CD14-positive monocyte (primary cell): ENCODE measurements at regions not wholly inside any gene's neighbourhood (a gene's known extent, or its start where the extent isn't known, plus 50 kb on each side); places are given as distances from the start of the nearest gene placed in this dataset.

ENCODE experiments used
- DNase-seq, 3 donors: peaks; one replicate each; pipeline ENCODE4 v3.0.0-alpha.2; 2011 to 2022
- H2AFZ ChIP-seq: 2 replicates; pipeline ENCODE4 v1.6.0; 2012; ENCODE audit warnings: mild to moderate bottlenecking, low read depth, low read length, inconsistent platforms; ENCODE audit not compliant: insufficient read depth, poor library complexity, severe bottlenecking
- H3K27ac ChIP-seq, 2 donors: 1 replicate in 1 of 2; 2 replicates in 1 of 2; pipeline ENCODE4 v1.5.1; 2012 to 2013; ENCODE audit warnings: low read length in 2 of 2, control low read depth in 1 of 2, inconsistent platforms in 1 of 2, low read depth in 1 of 2, mild to moderate bottlenecking in 1 of 2
- H3K27me3 ChIP-seq, 2 donors: one replicate each; pipeline versions ENCODE4 v1.6.0 to v1.6.1; 2011 to 2013; ENCODE audit warnings: low read length in 2 of 2; ENCODE audit not compliant: control insufficient read depth in 2 of 2, insufficient read depth in 2 of 2
- H3K36me3 ChIP-seq, 2 donors: replicated peaks in 1 of 2; 1 replicate in 1 of 2; 2 replicates in 1 of 2; pipeline versions ENCODE4 v1.5.1 to v1.6.1; 2012 to 2013; ENCODE audit warnings: low read length in 2 of 2, control low read depth in 1 of 2, inconsistent platforms in 1 of 2, mild to moderate bottlenecking in 1 of 2; ENCODE audit not compliant: insufficient read depth in 2 of 2, control insufficient read depth in 1 of 2
- H3K4me1 ChIP-seq, 2 donors: 1 replicate in 1 of 2; 2 replicates in 1 of 2; pipeline versions ENCODE4 v1.5.1 to v1.6.1; 2012 to 2013; ENCODE audit warnings: low read length in 2 of 2, control low read depth in 1 of 2, inconsistent platforms in 1 of 2, mild to moderate bottlenecking in 1 of 2, moderate library complexity in 1 of 2; ENCODE audit not compliant: insufficient read depth in 2 of 2, control insufficient read depth in 1 of 2
- H3K4me2 ChIP-seq: replicated peaks from 2 replicates; pipeline ENCODE3; 2012; ENCODE audit warnings: low read length, moderate library complexity, mild to moderate bottlenecking; ENCODE audit not compliant: poor library complexity, severe bottlenecking; ENCODE audit errors: extremely low read depth
- H3K4me3 ChIP-seq, 3 experiments: fragments of 200-600 bp in 1 of 3; sonication (generic) in 1 of 3; replicated peaks in 1 of 3; 1 replicate in 2 of 3; 2 replicates in 1 of 3; pipeline ENCODE4 v1.5.1; 2011 to 2013; ENCODE audit warnings: low read length in 3 of 3, mild to moderate bottlenecking in 3 of 3, control low read depth in 2 of 3, low read depth in 2 of 3, inconsistent platforms in 1 of 3, moderate library complexity in 1 of 3
- H3K79me2 ChIP-seq: 2 replicates; pipeline ENCODE4 v1.6.0; 2012; ENCODE audit warnings: mild to moderate bottlenecking, control low read depth, inconsistent platforms, low read length, moderate library complexity; ENCODE audit not compliant: insufficient read depth
- H3K9ac ChIP-seq: 2 replicates; pipeline ENCODE4 v1.6.0; 2017; ENCODE audit warnings: low read length, mild to moderate bottlenecking; ENCODE audit not compliant: insufficient read depth, poor library complexity, severe bottlenecking
- H3K9me3 ChIP-seq, 2 donors: replicated peaks in 1 of 2; 1 replicate in 1 of 2; 2 replicates in 1 of 2; pipeline versions ENCODE4 v1.5.1 to v1.6.1; 2012 to 2013; ENCODE audit warnings: low read length in 2 of 2, control low read depth in 1 of 2; ENCODE audit not compliant: control insufficient read depth in 1 of 2, insufficient read depth in 1 of 2
- H4K20me1 ChIP-seq: 2 replicates; pipeline ENCODE4 v1.6.0; 2012; ENCODE audit warnings: mild to moderate bottlenecking, low read length, control low read depth, moderate library complexity; ENCODE audit not compliant: insufficient read depth
- H3K27ac Mint-ChIP-seq, 7 donors: one replicate each; pipeline ENCODE4 v1.8.0; 2020; ENCODE audit warnings: mild to moderate bottlenecking in 7 of 7, mixed read lengths in 7 of 7, moderate library complexity in 6 of 7, inconsistent platforms in 2 of 7
- H3K27me3 Mint-ChIP-seq, 3 donors: one replicate each; pipeline ENCODE4 v1.8.0; 2021 to 2022; ENCODE audit warnings: low read depth in 3 of 3, mild to moderate bottlenecking in 3 of 3, mixed read lengths in 3 of 3, moderate library complexity in 3 of 3, inconsistent platforms in 1 of 3
- H3K36me3 Mint-ChIP-seq, 2 donors: one replicate each; pipeline ENCODE4 v1.8.0; 2020; ENCODE audit warnings: mixed read lengths in 2 of 2, inconsistent platforms in 1 of 2, mild to moderate bottlenecking in 1 of 2
- H3K4me1 Mint-ChIP-seq: one replicate; pipeline ENCODE4 v1.8.0; 2020; ENCODE audit warnings: mild to moderate bottlenecking, mixed read lengths
- H3K4me3 Mint-ChIP-seq, 2 donors: one replicate each; pipeline ENCODE4 v1.8.0; 2020; ENCODE audit warnings: mild to moderate bottlenecking in 2 of 2, mixed read lengths in 2 of 2, moderate library complexity in 1 of 2
- H3K9me3 Mint-ChIP-seq, 7 donors: one replicate each; pipeline ENCODE4 v1.8.0; 2020 to 2022; ENCODE audit warnings: mixed read lengths in 7 of 7, mild to moderate bottlenecking in 6 of 7, moderate library complexity in 6 of 7, inconsistent platforms in 2 of 7
- WGBS: methylation state at CpG from one replicate; pipeline ENCODE4 v1.1.5; 2013; ENCODE audit warnings: missing lambda C conversion rate; ENCODE audit not compliant: insufficient coverage; 5-methylcytosine and 5-hydroxymethylcytosine counted together
- intact Hi-C, 2 donors: fragments of 100-400 bp; cut with micrococcal nuclease; formaldehyde crosslinking; loops; one replicate each; pipeline versions ENCODE4 v1.15.0 to v1.15.1; 2023
- TF ChIP-seq, protein P1 (sequence below): fragments of 200-600 bp; IDR thresholded peaks from one replicate; pipeline ENCODE4 v1.8.0; 2022; ENCODE audit warnings: antibody characterized with exemption, mild to moderate bottlenecking

DNA sequence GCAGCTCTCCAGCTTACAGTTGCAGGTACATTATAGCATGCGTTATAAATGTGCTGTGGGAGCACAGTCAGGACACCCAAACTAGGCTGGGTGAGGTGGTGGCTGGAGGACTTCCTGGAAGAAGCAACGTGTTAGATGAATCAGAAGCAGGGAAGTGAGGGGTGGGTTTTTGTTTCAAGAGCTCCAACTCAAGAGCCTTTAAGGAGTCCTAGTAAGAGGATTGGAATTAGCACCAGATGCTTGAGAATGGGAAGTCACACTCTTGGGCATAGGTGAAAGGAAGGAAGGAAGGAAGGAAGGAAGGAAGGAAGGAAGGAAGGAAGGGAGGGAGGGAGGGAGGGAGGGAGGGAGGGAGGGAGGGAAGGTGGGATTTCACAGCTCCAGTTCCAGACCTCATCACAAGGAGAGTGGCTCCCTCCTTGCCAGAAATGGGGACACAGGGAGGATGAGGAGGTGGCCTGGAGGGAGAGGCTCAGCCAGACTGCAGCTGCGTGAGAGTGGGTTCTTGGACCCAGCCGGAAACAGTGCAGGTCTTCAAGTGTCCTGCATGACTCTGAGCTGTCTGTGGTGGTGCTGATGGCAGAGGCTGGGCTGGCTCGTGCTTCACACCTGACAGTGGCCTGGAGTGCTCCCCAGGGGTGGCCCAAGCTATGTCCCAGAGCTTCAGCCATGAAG lies 115.7 kb upstream of the GSC start:
- WGBS = 48% methylated on average over 4 of the region's 5 CpGs
- H3K36me3 Mint-ChIP-seq = no peaks in the 10 kb centered on the region
- intact Hi-C loops = no loop called here

DNA sequence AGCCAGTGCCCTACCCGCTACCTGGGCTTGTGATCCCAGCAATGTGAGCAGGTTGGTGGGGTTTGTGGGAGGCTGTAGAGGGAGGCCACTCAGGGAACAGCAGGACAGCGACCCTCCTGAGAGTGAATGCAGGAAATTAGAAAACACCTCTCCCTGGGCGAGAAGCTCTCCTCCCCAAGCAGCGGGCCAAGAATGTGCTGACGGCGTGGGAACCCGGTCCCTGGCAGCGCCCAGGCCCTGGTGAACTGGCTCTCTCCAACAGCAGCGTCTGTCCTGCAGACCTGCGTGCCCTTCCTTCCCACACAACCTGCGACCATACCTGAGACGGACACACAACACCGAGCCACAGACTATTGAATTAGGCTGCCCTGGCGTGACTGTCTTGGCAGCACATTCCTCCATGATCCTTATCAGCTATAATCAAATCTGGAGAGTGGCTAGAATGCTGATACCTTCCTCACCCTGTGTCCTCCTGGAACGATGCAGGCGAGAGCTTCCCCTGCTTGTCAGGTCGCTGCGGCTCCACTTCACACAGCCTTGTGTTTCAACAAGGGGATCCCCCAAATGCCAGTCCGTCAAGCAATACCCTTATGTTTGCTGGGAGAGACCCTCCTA lies 114.8 kb upstream of the GSC start:
- intact Hi-C loops = no loop called here
- Mint-ChIP-seq H3K27ac (peak overlapping the region in 1 of 7 donors; percentile 60), H3K9me3 (peaks cover 0 to 3% (median 0%) of the 10 kb centered on the region in 7 donors), H3K27me3 (peaks cover 2 to 6% (median 4%) of the 10 kb centered on the region in 3 donors), H3K4me3 (no peak overlapping the region), H3K36me3 (no peaks in the 10 kb centered on the region), H3K4me1 (no peaks in the 10 kb centered on the region)
- Histone ChIP-seq H3K79me2 (no peaks in the 10 kb centered on the region), H3K9ac (no peak overlapping the region), H3K9me3 (no peaks in the 10 kb centered on the region), H3K4me2 (no peak overlapping the region), H3K36me3 (no peaks in the 10 kb centered on the region), H2AFZ (no peak overlapping the region), H3K27me3 (no peaks in the 10 kb centered on the region), H3K4me1 (no peaks in the 10 kb centered on the region), H3K27ac (no peak overlapping the region), H4K20me1 (no peaks in the 10 kb centered on the region), H3K4me3 (no peak overlapping the region)
- 94% methylated on average over 17 of the region's 19 CpGs for WGBS
- DNase-seq = no peak
- TF ChIP-seq, protein P1, sequence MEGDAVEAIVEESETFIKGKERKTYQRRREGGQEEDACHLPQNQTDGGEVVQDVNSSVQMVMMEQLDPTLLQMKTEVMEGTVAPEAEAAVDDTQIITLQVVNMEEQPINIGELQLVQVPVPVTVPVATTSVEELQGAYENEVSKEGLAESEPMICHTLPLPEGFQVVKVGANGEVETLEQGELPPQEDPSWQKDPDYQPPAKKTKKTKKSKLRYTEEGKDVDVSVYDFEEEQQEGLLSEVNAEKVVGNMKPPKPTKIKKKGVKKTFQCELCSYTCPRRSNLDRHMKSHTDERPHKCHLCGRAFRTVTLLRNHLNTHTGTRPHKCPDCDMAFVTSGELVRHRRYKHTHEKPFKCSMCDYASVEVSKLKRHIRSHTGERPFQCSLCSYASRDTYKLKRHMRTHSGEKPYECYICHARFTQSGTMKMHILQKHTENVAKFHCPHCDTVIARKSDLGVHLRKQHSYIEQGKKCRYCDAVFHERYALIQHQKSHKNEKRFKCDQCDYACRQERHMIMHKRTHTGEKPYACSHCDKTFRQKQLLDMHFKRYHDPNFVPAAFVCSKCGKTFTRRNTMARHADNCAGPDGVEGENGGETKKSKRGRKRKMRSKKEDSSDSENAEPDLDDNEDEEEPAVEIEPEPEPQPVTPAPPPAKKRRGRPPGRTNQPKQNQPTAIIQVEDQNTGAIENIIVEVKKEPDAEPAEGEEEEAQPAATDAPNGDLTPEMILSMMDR = no peak

More for the DNA sequence above, 115.7 kb upstream of the GSC start:
- no peaks in the 10 kb centered on the region for H3K79me2 ChIP-seq
- DNase-seq = no peak
- H3K9me3 ChIP-seq = no peaks in the 10 kb centered on the region
- Mint-ChIP-seq H3K27me3 (peaks cover 2 to 6% (median 2%) of the 10 kb centered on the region in 3 donors), H3K9me3 (peaks cover 0 to 3% (median 0%) of the 10 kb centered on the region in 7 donors), H3K4me3 (no peak overlapping the region), H3K27ac (no peak overlapping the region), H3K4me1 (no peaks in the 10 kb centered on the region)
- TF ChIP-seq, protein P1 = no peak
- H3K4me1 ChIP-seq = no peaks in the 10 kb centered on the region
- H3K4me3 ChIP-seq = no peak overlapping the region
- no peaks in the 10 kb centered on the region for H4K20me1 ChIP-seq
- no peaks in the 10 kb centered on the region for H3K36me3 ChIP-seq
- no peak overlapping the region for H2AFZ ChIP-seq
- H3K4me2 ChIP-seq = no peak overlapping the region
- no peak overlapping the region for H3K9ac ChIP-seq
- no peak overlapping the region for H3K27ac ChIP-seq
- H3K27me3 ChIP-seq = no peaks in the 10 kb centered on the region
